ENCODE measurements at regions not wholly inside any gene's neighbourhood (a gene's known extent, or its start where the extent isn't known, plus 50 kb on each side); places are given as distances from the start of the nearest gene placed in this dataset.

- DNase-seq (ENCODE audit: low spot score): no peak
Observed at GRCh38 chr3:132189601-132190000, 127.6 kb upstream of the ACP3 start.

DNA sequence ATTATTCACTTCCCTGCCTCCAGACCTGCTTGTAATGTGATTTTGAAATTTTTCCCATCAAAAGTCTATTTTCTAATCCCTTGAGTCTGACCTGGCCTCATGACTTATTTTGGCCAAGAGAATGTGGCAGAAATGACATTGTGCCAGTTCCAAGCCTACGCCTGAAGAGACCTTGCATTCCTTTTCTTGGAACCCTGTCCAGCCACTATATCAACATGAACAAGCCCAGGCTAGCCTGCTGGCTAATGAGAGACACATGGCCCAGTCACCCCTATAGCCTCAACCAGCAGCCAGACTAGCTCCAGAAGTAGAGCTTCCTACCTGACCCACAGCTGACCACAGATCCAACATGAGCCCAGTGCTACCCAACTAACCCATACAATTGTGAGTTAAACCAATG lies 121.1 kb upstream of the ACP3 start:
- DNase-seq (ENCODE audit: low spot score): peak; percentile 25

- no peak for DNase-seq (ENCODE audit: low spot score)
Observed at GRCh38 chr3:132198516-132198915, 118.7 kb upstream of the ACP3 start.

DNA sequence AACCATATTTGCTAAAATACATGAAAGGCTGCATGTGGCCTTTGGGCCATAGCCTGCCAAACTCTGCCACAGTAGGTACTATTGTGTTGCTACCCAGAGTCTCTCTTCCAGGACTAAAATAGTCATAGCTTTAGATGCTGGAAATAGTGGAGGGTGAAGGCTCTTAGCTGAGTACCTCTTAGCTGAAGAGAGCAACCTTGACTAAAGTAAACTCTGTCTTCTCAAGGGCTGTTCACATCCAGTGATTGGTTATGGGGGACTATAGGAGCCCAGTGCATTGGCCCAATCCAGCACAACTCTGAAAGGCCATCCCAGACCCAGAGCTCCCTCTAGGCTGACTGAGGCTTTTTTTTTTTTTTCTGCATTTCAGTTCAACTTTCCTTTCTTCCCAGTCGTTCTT lies 117.8 kb upstream of the ACP3 start:
- DNase-seq (ENCODE audit: low spot score): no peak

- no peak for DNase-seq (ENCODE audit: low spot score)
Observed at GRCh38 chr3:132202586-132202985, 114.6 kb upstream of the ACP3 start.

DNA sequence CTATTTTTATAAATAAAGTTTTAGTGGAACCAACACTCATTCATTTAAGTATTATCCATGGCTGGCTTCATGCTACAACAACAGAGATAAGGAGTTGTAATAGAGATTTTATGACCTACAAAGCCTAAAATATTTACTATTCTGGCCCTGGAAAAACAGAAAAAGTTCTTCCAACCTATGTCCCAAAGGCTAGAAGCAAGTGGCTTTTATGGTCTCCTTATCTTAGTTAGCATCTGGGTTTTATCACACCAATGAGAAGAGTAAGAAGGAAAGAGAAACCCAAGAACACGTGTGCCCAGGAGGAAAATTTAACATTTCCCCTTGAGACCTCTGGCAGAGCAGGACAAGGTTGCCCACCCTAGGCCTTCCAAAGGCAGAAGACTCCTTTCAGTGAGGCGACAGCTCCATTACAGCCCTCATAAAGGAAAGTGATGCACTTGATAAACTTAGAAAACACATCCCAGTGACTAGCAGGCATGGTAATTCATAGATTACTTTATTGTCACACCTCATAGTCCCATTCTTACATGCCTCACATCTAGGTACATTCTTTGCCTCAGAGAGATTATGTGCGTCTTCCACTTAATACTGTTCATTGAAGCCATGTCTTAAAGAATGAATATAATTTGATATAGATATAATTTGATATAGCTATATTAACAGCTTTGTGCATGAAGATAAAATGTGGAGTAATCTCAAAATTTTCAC lies 113.2 kb upstream of the ACP3 start:
- DNase-seq (ENCODE audit: low spot score): no peak

DNA sequence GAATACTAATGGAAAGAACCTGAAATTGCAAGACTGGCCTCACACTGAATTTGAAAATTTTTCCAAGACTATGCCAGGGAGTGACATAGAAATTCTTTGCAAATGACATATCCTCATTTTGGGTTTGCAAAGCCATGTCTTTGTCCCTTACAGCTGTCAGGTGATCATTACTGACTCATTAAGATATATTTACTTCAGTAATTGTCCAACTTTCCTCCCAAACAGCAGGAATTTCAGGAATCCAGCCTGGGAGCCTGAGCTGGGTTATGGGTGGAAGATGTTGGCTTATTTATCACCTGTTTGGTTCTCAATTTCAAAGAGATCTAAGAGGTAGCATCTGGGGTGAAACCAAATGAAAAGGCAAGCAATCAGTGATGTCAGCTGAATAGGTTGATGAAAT lies 111.6 kb upstream of the ACP3 start:
- DNase-seq (ENCODE audit: low spot score): no peak

DNA sequence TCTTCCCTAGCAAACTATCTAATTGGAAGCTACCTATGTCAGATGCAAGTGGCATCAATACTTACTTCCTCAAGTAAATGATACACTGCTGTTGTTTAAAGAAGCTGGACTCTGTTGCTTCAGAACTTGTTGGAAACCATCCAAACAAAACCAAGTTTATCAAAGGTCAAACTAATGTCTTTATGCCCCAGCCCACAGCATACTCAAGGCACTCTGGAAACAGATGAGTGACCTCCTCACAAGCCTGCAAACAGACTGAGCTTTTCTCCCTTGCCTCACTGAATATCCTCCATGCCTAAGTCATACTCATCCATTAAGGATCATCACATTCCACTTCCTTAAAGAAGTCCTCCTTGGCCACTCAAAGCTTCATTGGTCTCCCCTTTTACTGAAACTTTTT lies 107.4 kb upstream of the ACP3 start:
- no peak for DNase-seq (ENCODE audit: low spot score)

GRCh38 chr3:132210476-132211346 lies 106.5 kb upstream of the ACP3 start:
- no peak for DNase-seq (ENCODE audit: low spot score)

GRCh38 chr3:132211896-132212295 lies 105.3 kb upstream of the ACP3 start:
- DNase-seq (ENCODE audit: low spot score): no peak

GRCh38 chr3:132218817-132219755 lies 98.1 kb upstream of the ACP3 start:
- DNase-seq (ENCODE audit: low spot score): no peak

DNA sequence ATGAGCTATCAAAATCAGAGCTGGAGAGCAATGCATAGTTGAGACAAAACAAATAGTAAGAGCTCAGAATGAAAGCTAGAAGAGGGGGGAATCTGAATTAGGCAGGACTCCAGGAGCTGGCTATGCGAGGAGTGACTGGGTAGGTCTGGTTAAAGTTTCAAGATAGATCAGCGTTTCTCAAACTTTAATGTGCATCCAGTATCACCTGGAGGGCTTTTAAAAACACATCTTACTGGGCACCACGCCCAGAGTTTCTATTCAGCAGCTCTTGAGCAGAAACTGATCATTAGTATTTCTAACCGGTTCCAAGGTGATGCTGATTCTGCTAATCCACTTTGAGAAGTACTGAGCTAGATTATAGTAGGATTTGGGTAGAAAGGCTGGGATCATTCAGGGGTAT lies 96.2 kb upstream of the ACP3 start:
- DNase-seq (ENCODE audit: low spot score): no peak

DNA sequence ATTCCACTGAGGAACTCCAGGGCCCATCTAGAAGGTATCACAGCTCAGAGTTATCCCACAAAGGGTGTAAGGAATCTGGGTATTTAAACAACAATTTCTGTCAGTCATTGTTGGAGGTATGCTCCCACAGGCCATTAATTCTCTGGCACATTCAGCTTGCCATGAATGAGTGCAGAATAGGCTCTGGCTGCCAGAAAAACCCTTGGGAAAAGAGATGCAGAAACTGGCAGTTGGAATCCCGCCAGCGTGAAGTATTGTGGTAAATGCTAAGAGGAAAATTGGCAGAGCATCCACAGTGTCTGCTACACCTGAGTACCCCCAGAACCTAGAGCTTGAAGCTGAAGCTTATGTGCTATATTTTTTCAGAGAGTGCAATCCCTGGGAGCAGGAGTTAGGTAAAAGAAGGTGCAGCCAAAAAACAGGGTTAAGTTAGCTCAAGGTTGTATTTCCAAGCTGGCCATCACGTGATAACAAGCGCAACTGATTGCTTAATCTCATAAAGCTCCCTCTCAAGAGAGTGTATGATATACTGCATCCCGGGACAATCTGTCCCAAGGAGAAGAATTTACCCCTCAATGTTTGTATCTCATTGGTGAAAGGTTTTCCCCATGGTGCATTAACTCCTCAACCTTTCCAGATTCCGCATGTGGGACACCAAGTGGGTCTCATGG lies 94.2 kb upstream of the ACP3 start:
- DNase-seq (ENCODE audit: low spot score): no peak

DNA sequence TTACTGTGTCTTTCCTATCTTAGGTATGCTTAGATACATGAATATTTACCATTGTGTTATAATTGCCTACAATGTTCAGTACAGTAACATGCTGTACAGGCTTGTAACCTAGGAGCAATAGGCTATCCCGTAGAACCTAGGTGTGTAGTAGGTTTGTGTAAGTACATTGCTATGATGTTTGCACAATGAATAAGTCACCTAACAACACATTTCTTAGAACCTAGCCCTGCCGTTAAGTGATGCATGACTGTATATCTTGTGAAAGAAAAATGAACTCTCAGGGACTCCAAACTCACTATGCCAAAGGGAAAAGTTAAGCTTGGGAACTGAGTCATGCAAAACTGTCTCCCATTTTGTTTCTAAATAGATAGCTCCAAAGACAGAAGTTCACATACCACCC lies 91.5 kb upstream of the ACP3 start:
- DNase-seq (ENCODE audit: low spot score): no peak

- DNase-seq (ENCODE audit: low spot score): no peak
Observed at GRCh38 chr3:132228923-132229322, 88.3 kb upstream of the ACP3 start.

GRCh38 chr3:132229641-132230040 lies 87.6 kb upstream of the ACP3 start:
- no peak for DNase-seq (ENCODE audit: low spot score)

DNA sequence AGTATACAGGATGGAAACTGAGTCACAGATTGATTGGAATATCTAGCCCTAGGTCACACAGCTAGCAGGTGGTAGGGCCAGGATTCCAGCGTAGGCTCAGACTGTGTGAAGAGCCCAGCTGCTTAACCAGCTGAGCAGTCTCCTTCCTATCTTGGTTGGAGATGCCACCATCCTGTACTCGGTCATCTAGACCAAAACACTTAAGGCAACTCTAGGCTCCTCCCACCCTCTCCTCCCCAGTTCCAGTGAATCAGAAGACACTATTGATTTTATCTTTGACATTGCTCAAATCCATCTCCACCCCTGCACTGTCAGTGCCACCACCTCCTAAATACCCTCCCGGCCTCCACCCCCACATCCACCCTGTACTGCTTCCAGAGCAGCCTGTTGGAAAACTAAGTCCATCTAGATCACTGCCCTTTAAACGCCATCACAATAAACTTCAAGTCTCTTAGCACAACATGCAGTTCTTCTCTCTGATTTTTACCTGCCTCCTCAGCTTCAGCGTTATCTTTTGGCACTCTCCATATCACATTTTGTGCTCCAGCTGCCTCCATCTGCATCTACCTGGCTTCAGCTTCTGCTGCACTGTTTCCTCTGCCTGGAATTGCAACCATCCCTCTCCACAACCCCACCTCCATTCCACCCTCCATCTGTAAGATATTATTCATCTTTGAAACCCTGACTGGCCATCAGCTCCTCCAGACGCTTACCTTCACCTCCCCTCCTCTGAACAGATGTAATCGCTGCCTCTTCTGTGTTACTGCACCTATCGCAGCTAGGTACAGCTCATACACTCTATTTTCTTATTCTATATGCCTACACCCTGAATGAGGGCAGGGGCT lies 86.8 kb upstream of the ACP3 start:
- no peak for DNase-seq (ENCODE audit: low spot score)

GRCh38 chr3:132231633-132232032 lies 85.6 kb upstream of the ACP3 start:
- no peak for DNase-seq (ENCODE audit: low spot score)

DNA sequence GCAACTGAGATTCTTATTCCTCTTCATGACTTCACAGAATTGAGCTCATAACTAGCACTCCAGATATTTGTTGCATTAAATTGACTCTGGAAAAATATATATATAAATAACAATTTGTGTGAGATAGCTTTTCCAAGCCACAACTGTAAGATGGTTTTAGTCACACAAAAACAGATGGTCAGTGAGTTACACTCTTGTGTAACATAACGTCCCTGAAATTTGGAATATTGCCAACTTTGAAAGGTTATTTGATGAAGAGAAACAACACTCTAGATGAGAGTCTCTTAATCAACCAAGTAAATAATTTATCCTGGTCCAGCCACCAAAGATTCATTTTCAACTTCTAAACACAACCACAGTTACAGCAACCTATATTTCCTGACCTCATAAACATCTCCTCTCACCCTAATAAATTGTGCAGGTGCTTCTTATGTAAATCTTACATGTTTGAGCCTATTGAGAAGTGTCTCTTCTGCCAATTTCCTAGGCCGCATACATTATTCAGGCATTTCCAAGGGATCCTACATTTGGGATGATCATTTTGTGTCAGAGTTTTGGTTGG lies 84.9 kb upstream of the ACP3 start:
- DNase-seq (ENCODE audit: low spot score): no peak
